Smooth muscle cell (in vitro differentiated cells): ENCODE measurements at regions not wholly inside any gene's neighbourhood (a gene's known extent, or its start where the extent isn't known, plus 50 kb on each side); places are given as distances from the start of the nearest gene placed in this dataset.

ENCODE experiments used
- DNase-seq: peaks from one replicate; lab custom pipeline; 2025; ENCODE audit not compliant: unreplicated experiment; lab: John Stamatoyannopoulos, UW
- H2AFZ ChIP-seq: fragments of 200-600 bp; sonication (generic); 2 replicates; pipeline ENCODE4 v1.6.0; 2016; ENCODE audit warnings: antibody characterized with exemption, low read depth, mild to moderate bottlenecking
- H3F3A ChIP-seq: fragments of 200-600 bp; sonication (generic); 2 replicates; pipeline ENCODE4 v1.6.0; 2017; ENCODE audit warnings: antibody characterized with exemption, low read depth
- H3K27ac ChIP-seq: fragments of 200-600 bp; sonication (generic); 2 replicates; pipeline ENCODE4 v1.5.1; 2016; ENCODE audit warnings: low read depth, mild to moderate bottlenecking
- H3K27me3 ChIP-seq: fragments of 200-600 bp; sonication (generic); 2 replicates; pipeline ENCODE4 v1.6.1; 2016; ENCODE audit warnings: low read depth, mild to moderate bottlenecking
- H3K36me3 ChIP-seq: fragments of 200-600 bp; sonication (generic); 2 replicates; pipeline ENCODE4 v1.5.1; 2016; ENCODE audit warnings: low read depth
- H3K4me1 ChIP-seq: fragments of 200-600 bp; sonication (generic); 2 replicates; pipeline ENCODE4 v1.5.1; 2016; ENCODE audit warnings: low read depth
- H3K4me2 ChIP-seq: fragments of 200-600 bp; sonication (generic); 2 replicates; pipeline ENCODE4 v1.6.0; 2016; ENCODE audit warnings: mild to moderate bottlenecking
- H3K4me3 ChIP-seq: fragments of 200-600 bp; sonication (generic); 2 replicates; pipeline ENCODE4 v1.5.1; 2016; ENCODE audit warnings: mild to moderate bottlenecking
- H3K79me2 ChIP-seq: fragments of 200-600 bp; sonication (generic); 2 replicates; pipeline ENCODE4 v1.6.0; 2016; ENCODE audit warnings: low read depth, mild to moderate bottlenecking
- H3K9ac ChIP-seq: fragments of 200-600 bp; sonication (generic); 2 replicates; pipeline ENCODE4 v1.6.0; 2016; ENCODE audit warnings: low read depth
- H3K9me3 ChIP-seq: fragments of 200-600 bp; sonication (generic); replicated peaks from 2 replicates; pipeline ENCODE4 v1.5.1; 2016; ENCODE audit warnings: low read depth
- H4K20me1 ChIP-seq: fragments of 200-600 bp; sonication (generic); 2 replicates; pipeline ENCODE4 v1.6.0; 2016; ENCODE audit warnings: low read depth
- WGBS: methylation state at CpG from one replicate; pipeline ENCODE4 v1.1.7; 2016; ENCODE audit warnings: low lambda C conversion rate; 5-methylcytosine and 5-hydroxymethylcytosine counted together
- TF ChIP-seq, protein P1 (sequence below): fragments of 200-600 bp; sonication (generic); IDR thresholded peaks from 2 replicates; pipeline ENCODE4 v1.5.1; 2017; ENCODE audit warnings: borderline replicate concordance, mild to moderate bottlenecking, antibody characterized with exemption; ENCODE audit not compliant: insufficient read depth, poor library complexity, severe bottlenecking

GRCh38 chr20:57064836-57065235, 201.6 kb downstream of the BMP7 start:
- Histone ChIP-seq H3K4me1 (peaks cover 13% of the 10 kb centered on the region), H3K9ac (no peak overlapping the region), H3K27me3 (no peaks in the 10 kb centered on the region), H3K4me3 (no peak overlapping the region), H3K36me3 (no peaks in the 10 kb centered on the region), H3K9me3 (no peaks in the 10 kb centered on the region), H3F3A (peaks cover 9% of the 10 kb centered on the region), H3K4me2 (peak overlapping the region; percentile 82), H4K20me1 (no peaks in the 10 kb centered on the region), H3K79me2 (no peaks in the 10 kb centered on the region), H2AFZ (no peak overlapping the region), H3K27ac (no peak overlapping the region)
- TF ChIP-seq, protein P1, sequence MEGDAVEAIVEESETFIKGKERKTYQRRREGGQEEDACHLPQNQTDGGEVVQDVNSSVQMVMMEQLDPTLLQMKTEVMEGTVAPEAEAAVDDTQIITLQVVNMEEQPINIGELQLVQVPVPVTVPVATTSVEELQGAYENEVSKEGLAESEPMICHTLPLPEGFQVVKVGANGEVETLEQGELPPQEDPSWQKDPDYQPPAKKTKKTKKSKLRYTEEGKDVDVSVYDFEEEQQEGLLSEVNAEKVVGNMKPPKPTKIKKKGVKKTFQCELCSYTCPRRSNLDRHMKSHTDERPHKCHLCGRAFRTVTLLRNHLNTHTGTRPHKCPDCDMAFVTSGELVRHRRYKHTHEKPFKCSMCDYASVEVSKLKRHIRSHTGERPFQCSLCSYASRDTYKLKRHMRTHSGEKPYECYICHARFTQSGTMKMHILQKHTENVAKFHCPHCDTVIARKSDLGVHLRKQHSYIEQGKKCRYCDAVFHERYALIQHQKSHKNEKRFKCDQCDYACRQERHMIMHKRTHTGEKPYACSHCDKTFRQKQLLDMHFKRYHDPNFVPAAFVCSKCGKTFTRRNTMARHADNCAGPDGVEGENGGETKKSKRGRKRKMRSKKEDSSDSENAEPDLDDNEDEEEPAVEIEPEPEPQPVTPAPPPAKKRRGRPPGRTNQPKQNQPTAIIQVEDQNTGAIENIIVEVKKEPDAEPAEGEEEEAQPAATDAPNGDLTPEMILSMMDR, result no peak
- WGBS, result 83% methylated on average over 5 of the region's 5 CpGs
- no peak for DNase-seq

DNA sequence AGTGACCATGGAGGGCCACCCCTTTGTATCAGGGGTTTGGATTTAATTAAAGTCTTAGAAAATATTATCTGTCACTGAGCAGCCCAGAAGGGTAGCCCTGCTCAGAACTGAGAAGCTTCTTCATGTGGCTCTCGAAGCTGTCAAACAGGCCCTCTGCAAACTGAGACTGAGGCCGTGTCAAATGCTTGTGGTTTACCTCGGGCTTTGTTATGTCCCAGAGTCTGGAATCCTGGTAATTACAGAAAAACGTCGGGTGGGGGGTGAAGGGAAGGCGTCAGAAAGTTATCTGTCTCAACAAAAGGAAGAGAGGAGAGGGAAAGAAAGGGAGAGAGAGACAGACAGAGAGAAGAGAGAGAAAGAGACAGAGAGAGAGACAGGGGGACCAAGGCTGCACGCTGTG, 200.8 kb downstream of the BMP7 start:
- H2AFZ ChIP-seq, result peak overlapping the region; percentile 72

GRCh38 chr20:57066126-57066900, 200.1 kb downstream of the BMP7 start:
- Histone ChIP-seq H2AFZ (peak overlapping the region; percentile 72), H3K4me3 (no peak overlapping the region), H3K9ac (peak overlapping the region; percentile 49), H4K20me1 (no peaks in the 10 kb centered on the region), H3K27ac (peak overlapping the region; percentile 90), H3K27me3 (no peaks in the 10 kb centered on the region), H3K4me2 (peak overlapping the region; percentile 82), H3F3A (peaks cover 9% of the 10 kb centered on the region), H3K9me3 (no peaks in the 10 kb centered on the region), H3K36me3 (no peaks in the 10 kb centered on the region), H3K79me2 (no peaks in the 10 kb centered on the region), H3K4me1 (peaks cover 17% of the 10 kb centered on the region)
- TF ChIP-seq, protein P1, result no peak
- DNase-seq, result no peak
- WGBS, result 72% methylated on average over 11 of the region's 11 CpGs

More for the DNA sequence above, 200.8 kb downstream of the BMP7 start:
- no peak for DNase-seq
- Histone ChIP-seq H3K9ac (peak overlapping the region; percentile 49), H3K4me2 (peak overlapping the region; percentile 82), H3K79me2 (no peaks in the 10 kb centered on the region), H3K9me3 (no peaks in the 10 kb centered on the region), H3F3A (peaks cover 9% of the 10 kb centered on the region), H3K4me1 (peaks cover 13% of the 10 kb centered on the region), H3K36me3 (no peaks in the 10 kb centered on the region), H3K27me3 (no peaks in the 10 kb centered on the region), H3K4me3 (no peak overlapping the region), H3K27ac (peak overlapping the region; percentile 90), H4K20me1 (no peaks in the 10 kb centered on the region)
- TF ChIP-seq, protein P1, result no peak
- 10% methylated on average over 7 of the region's 7 CpGs for whole genome bisulfite sequencing

- TF ChIP-seq, protein P1, result no peak
- H3K27ac ChIP-seq, result no peak overlapping the region
- 86% methylated on average over 8 of the region's 8 CpGs for WGBS
- H3K4me2 ChIP-seq, result no peak overlapping the region
- no peaks in the 10 kb centered on the region for H3K36me3 ChIP-seq
- H3K4me1 ChIP-seq, result peaks cover 24% of the 10 kb centered on the region
- H2AFZ ChIP-seq, result no peak overlapping the region
- H3K4me3 ChIP-seq, result no peak overlapping the region
- no peak for DNase-seq
- H4K20me1 ChIP-seq, result no peaks in the 10 kb centered on the region
- H3F3A ChIP-seq, result peaks cover 9% of the 10 kb centered on the region
- H3K27me3 ChIP-seq, result no peaks in the 10 kb centered on the region
- no peaks in the 10 kb centered on the region for H3K9me3 ChIP-seq
- no peaks in the 10 kb centered on the region for H3K79me2 ChIP-seq
- no peak overlapping the region for H3K9ac ChIP-seq
Measured at GRCh38 chr20:57069442-57069841, 197.0 kb downstream of the BMP7 start.
